COLO668 (cell line): ENCODE measurements at regions not wholly inside any gene's neighbourhood (a gene's known extent, or its start where the extent isn't known, plus 50 kb on each side); places are given as distances from the start of the nearest gene placed in this dataset.
"Not testable (repeated sequence)": the region's sequence is repeated elsewhere in the genome, so short reads cannot be mapped to it uniquely, and the experiment has no call there.

Experiments
- DNase-seq: peaks from one replicate; lab custom pipeline; 2025; ENCODE audit not compliant: unreplicated experiment; lab: John Stamatoyannopoulos, UW

DNA sequence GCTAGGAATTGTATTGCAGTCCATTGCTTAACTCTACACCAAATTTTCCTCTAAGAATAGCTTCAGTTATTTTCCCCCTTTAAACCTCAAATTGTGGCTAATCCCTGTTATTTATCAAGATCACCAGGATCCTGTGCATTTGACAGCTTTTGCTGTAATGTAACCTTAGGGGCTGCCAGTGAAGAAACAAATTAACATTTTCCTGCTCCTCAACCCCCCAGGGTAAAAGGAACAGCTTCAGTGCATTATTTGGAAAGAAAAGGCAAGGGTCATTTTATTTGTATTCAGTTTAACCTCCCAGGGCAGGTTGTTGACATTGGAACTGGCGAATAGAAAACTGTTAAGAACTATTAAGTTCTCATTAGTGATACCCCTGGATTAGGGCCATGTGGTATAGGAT lies 57.0 kb downstream of the PCDH20 start:
- no peak for DNase-seq

DNA sequence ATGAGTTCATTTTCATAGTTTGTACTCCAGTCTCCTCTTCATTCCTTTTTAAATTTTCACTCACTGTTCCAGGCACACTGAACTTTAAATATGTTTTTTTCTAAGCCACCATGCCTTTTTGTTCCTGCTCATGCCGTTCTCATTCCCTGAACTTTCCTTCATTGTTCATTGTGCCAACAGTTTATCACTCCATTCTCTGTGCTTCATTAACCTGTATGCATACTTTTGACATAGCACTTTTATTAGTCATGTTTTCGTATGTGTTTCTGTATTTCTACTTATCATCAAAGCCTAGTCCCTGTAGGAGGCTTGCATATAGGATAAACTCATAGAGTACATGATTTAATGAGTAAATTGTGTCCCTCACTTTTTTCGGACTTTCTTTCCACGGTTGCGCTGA lies 65.3 kb downstream of the PCDH20 start:
- DNase-seq, result no peak

DNA sequence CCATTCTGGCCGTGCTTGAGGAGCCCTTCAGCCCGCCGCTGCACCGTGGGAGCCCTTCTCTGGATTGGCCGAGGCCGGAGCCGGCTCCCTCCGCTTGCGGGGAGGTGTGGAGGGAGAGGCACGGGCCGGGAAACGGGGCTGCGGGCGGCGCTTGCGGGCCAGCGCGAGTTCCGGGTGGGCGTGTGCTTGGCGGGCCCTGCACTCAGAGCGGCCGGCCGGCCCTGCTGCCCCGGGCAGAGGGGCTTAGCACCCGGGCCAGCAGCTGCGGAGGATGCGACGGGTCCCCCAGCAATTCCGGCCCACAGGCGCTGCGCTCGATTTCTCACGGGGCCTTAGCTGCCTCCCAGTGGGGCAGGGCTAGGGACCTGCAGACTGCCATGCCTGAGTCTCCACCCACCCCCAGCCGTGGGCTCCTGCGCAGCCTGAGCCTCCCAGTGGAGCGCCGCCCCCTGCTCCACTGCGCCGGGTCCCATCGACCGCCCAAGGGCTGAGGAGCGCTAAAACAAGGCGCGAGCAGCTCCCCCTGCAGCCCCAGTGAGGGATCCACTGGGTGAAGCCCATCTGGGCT lies 76.5 kb downstream of the PCDH20 start:
- DNase-seq, result no peak

- no peak for DNase-seq
Measured at GRCh38 chr13:61316647-61317046, 99.0 kb downstream of the PCDH20 start.

DNA sequence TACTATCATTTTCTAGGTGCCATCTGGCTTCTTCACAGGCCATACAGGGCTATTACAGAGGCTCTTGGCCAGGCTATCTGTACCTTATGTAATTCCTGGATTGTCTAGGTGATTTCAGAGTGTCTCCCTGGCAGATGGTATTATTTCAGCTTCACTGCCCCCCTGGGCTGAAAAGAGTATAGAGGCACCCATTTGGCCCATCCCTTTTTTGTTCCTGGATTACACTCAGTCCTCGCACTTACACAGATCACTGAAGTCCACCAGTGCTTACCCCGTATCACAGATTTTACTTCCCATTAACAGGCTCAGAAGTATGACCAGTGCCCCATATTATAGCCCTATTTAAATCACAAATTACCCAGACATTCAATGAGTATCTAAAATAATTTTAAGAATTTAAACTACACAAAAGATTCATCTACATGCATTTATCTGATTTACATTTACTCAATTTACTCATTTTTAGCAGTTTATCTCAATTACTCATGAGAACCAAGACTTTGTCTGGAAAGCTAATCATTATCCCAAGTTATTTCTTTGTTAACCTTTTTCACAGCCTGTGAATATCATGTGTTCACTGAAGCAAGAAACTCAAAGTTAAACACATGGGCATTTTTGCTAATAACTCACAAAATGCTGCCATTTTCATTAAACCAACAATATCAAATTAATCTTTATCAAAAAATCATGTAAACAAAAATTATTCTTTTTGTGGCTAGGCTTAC lies 121.0 kb downstream of the PCDH20 start:
- DNase-seq, result no peak

GRCh38 chr13:61286148-61286745 lies 129.4 kb downstream of the PCDH20 start:
- peak; percentile 61 for DNase-seq

- DNase-seq, result no peak
Measured at GRCh38 chr13:61277586-61278276, 137.9 kb downstream of the PCDH20 start.

DNA sequence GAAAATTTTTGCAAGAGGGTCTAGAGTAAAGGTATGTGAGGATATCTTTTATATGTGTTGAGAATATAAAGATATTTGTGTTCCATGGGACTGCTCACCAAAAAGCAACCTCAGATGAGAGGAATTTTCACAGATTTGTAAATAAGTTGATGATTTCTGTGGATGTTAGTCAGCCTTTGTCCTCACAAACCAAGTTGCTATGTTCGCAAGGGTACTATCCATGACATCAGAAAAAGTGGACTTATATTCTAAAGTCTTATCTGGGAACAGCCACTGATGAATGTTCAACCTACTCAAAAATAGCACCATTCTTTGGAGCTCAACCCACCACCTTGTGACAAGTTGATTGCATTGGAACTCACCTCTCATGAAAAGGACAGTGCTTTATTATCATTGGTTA lies 138.6 kb downstream of the PCDH20 start:
- no peak for DNase-seq

DNA sequence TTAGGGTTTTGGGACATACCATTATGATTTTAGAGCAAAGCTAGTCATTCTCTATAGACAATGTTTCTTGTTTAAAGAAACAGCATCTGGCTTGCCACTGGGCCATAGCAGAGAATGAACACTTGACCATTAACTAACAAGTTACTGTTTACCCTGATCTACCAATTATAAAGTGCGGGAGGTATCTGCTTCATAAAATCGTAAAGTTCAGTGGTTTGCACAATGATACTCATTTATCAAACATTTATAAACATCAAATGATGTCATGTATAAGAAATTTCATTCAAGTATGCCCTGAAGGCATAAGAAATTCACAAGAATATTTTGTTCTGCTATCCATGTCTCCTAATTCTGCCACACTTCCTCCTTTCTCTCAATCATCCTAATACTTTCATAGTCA lies 139.2 kb downstream of the PCDH20 start:
- DNase-seq, result no peak

- DNase-seq, result no peak
Measured at GRCh38 chr13:61275736-61276135, 139.9 kb downstream of the PCDH20 start.

GRCh38 chr13:61275251-61275650 lies 140.4 kb downstream of the PCDH20 start:
- no peak for DNase-seq

- not testable (repeated sequence) for DNase-seq
Measured at GRCh38 chr13:61266896-61267295, 148.8 kb downstream of the PCDH20 start.

DNA sequence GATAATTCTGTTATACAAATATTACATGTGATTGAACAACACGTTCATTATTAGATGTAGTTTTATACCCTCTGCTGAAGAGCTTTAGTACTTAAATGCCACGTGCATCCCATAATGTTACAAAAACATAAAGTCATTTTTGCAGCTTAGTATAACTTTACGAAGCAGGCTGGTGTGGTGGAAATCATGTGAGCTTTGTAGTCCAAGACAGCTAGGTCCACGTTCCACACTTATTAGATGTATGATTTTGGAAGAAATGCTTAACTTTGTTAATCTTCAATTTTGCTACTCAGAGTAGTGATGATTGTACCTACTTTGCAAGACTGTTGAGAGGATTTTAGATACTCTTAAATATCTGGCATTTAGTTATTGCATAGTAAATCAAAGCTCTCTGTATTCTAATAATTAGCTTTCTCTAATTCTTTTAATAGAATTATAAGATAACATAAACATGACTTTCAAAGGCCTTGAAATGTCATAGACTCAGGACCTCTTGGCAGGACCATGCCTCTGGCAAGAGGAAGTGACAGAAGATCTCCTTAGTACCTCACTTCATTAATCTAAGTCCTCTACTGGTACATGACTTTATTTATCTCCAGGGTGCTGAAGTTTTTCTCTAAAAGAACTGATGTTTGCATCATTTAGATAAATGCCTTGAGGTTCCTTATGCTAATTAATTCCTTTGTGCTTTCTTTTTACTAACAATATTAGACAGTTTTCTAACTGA lies 153.7 kb downstream of the PCDH20 start:
- no peak for DNase-seq

DNA sequence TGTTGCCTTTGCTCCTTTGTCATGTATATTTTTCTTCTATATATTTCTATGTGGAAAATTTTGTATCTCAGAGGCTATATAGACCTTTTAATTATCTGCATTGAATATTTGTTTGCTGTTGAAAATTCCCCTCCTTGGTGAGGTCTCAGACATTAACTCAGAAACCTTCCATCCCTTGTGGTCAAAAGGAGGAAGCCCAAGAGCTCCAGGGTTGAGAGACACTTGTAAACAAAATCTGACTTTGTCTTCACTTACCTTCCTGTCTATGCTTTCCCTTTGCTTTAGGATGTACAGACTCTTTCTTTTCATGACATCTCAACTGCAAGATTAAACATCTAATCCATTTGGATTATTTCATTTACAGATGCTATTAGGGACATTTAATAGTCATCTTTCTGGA lies 157.5 kb downstream of the PCDH20 start:
- no peak for DNase-seq

DNA sequence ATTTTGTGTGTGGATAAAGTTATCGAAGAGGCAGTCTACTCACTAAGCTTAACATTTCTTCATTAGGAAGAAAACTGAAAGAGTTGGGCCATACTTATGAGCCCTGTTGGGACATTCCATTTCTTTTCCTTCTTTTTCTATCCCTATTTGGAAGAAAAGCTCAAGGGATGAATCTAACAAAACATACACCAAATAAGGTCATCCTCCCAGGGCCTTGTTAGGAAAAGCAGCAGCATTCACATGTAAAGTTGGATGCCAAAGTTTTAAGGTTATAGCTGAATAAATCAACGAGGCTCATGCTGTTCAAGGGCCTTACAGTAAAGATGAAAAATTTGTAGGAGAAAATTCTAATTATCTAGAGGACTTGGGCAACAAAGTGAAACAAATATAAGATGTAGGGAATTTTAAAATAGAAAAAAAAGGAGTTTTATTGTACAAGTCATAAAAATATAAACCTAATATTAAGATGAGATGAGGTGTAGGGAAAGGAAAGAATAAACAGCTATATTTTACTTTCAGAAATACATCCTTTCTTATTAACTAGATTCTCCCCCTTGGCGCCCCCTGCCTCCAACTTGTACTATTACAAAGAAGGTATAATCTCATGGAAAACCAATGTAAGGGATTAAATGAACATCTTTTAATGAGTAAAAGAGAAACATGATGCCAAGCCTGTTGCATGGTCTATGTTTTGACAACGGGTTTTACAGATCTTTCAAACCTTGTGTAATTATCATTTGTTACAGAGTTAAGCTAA lies 160.4 kb downstream of the PCDH20 start:
- no peak for DNase-seq

DNA sequence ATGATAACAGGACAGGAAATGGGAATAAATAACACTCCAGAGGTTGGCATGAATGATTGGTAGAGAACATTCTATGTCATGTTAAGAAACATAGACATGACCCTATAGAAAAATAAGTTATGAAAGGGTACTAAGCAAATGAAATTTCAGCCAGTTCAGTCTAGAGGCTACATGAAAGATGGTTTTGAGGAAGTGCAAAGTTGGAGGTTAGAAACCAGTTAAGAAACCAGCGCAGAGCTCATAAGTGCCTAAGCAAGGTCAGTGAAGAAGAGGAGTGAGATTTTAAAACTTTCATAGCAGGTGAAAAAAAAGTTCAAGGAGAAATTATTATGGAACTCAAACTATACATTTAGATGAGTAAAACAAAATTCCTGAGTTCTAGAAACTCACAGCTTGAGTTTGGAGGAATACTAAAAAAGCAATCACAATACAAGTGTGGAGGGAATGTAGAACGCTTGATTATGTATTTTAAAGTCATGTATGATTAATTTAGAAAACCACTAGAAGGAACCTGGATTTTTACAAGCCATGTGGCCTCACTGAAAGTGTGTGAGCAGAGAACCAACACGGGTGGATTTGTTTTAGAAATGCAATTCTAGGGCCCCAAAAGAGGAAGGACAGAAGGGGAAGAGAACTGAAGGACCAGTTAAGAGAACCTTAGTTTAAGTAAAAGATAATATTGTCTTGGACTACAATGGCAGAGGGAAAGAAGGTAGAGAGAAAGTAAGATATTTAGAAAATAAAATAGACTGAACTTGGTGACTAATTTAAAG lies 162.4 kb downstream of the PCDH20 start:
- DNase-seq, result no peak

- no peak for DNase-seq
Measured at GRCh38 chr13:61252213-61252612, 163.4 kb downstream of the PCDH20 start.

DNA sequence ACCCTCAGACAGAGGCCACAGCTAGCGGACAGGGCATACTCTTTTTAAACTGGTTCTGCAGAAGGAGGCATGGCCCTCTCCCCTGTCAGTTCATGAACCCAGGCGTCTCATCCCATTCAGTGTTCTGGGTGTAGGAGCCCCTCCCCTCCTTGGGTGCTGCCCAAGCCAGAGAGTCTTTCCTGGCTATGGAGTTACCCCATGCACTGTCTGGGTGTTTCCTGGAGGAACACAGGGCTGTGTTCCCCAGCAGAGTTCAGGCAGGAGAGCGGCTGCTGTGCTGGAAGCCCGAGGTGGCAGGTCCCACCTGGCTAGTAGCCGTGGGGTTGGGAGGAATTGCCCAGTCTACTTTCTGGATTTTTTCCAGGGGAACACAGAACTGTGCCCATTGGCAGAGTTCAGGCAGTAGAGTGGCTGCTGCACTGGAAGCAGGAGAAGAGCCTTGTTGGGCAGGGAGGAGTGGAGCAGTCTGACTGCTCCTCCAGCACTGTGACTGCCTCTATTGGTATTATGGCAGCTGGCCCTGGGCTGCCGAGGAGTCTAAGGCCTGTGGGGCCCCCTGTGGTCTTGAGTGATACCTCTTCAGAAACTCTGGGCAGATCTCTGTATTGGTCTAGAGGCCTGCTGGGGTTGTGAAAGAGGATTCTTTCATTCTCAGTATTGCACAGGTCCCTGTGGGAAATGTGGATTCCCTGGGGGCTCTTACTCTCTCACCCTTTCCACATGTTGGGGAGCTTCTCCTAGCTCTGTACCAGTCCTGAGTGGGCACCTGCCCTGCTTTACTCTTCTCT lies 168.3 kb downstream of the PCDH20 start:
- DNase-seq, result no peak

GRCh38 chr13:61246351-61246750 lies 169.3 kb downstream of the PCDH20 start:
- no peak for DNase-seq
